Parathyroid adenoma (tissue), 2 donors: ENCODE measurements at regions not wholly inside any gene's neighbourhood (a gene's known extent, or its start where the extent isn't known, plus 50 kb on each side); places are given as distances from the start of the nearest gene placed in this dataset.

Experiments
- H2AFZ ChIP-seq: fragments of 300-600 bp; sonication (generic); one replicate; pipeline ENCODE4 v1.7.0; 2017; ENCODE audit warnings: antibody characterized with exemption, mild to moderate bottlenecking
- H3K27ac ChIP-seq: fragments of 300-600 bp; sonication (generic); one replicate; pipeline ENCODE4 v1.7.0; 2017
- H3K27me3 ChIP-seq: fragments of 300-600 bp; sonication (generic); one replicate; pipeline ENCODE4 v1.7.0; 2017; ENCODE audit warnings: low read length; ENCODE audit not compliant: control insufficient read depth, insufficient read depth
- H3K36me3 ChIP-seq: fragments of 300-600 bp; sonication (generic); one replicate; pipeline ENCODE4 v1.7.0; 2017; ENCODE audit warnings: low read length; ENCODE audit not compliant: control insufficient read depth, insufficient read depth
- H3K4me1 ChIP-seq: fragments of 300-600 bp; sonication (generic); one replicate; pipeline ENCODE4 v1.7.0; 2017; ENCODE audit warnings: control low read depth
- H3K4me2 ChIP-seq: fragments of 300-600 bp; sonication (generic); one replicate; pipeline ENCODE4 v1.7.0; 2017; ENCODE audit warnings: low read length
- H3K4me3 ChIP-seq: fragments of 300-600 bp; sonication (generic); one replicate; pipeline ENCODE4 v1.7.0; 2017; ENCODE audit warnings: low read depth, low read length
- H3K79me2 ChIP-seq: fragments of 300-600 bp; sonication (generic); one replicate; pipeline ENCODE4 v1.7.0; 2017; ENCODE audit warnings: control low read depth
- H3K9ac ChIP-seq: fragments of 300-600 bp; sonication (generic); one replicate; pipeline ENCODE4 v1.7.0; 2017; ENCODE audit warnings: mild to moderate bottlenecking
- H3K9me3 ChIP-seq: fragments of 300-600 bp; sonication (generic); one replicate; pipeline ENCODE4 v1.7.0; 2017; ENCODE audit warnings: low read length; ENCODE audit not compliant: control insufficient read depth
- CTCF ChIP-seq: fragments of 300-600 bp; sonication (generic); IDR thresholded peaks from one replicate; pipeline ENCODE4 v1.7.0; 2017; ENCODE audit warnings: antibody characterized with exemption, mild to moderate bottlenecking
- donor health status: primary hyperparathyroidism.

GRCh38 chr11:22474616-22475015 lies 136.4 kb downstream of the SLC17A6 start:
- Histone ChIP-seq H3K79me2 (no peaks in the 10 kb centered on the region), H3K27ac (no peak overlapping the region), H3K4me1 (no peaks in the 10 kb centered on the region), H3K36me3 (no peaks in the 10 kb centered on the region), H3K4me3 (no peak overlapping the region), H3K4me2 (no peak overlapping the region), H3K27me3 (no peaks in the 10 kb centered on the region), H3K9me3 (no peaks in the 10 kb centered on the region), H3K9ac (no peak overlapping the region), H2AFZ (no peak overlapping the region)
- TF ChIP-seq CTCF: no peak

GRCh38 chr11:22473586-22473985 lies 135.4 kb downstream of the SLC17A6 start:
- Histone ChIP-seq H3K36me3 (no peaks in the 10 kb centered on the region), H3K4me1 (no peaks in the 10 kb centered on the region), H3K27me3 (no peaks in the 10 kb centered on the region), H3K4me2 (no peak overlapping the region), H3K27ac (no peak overlapping the region), H3K79me2 (no peaks in the 10 kb centered on the region), H2AFZ (no peak overlapping the region), H3K9me3 (no peaks in the 10 kb centered on the region), H3K9ac (no peak overlapping the region), H3K4me3 (no peak overlapping the region)
- TF ChIP-seq CTCF: no peak

GRCh38 chr11:22472306-22472705 lies 134.1 kb downstream of the SLC17A6 start:
- H3K9me3 ChIP-seq: no peaks in the 10 kb centered on the region
- no peak overlapping the region for H3K4me2 ChIP-seq
- no peak overlapping the region for H2AFZ ChIP-seq
- no peak overlapping the region for H3K27ac ChIP-seq
- peak; percentile 24 for TF ChIP-seq CTCF
- H3K9ac ChIP-seq: no peak overlapping the region
- H3K36me3 ChIP-seq: no peaks in the 10 kb centered on the region
- no peak overlapping the region for H3K4me3 ChIP-seq
- H3K4me1 ChIP-seq: no peaks in the 10 kb centered on the region
- no peaks in the 10 kb centered on the region for H3K27me3 ChIP-seq
- H3K79me2 ChIP-seq: no peaks in the 10 kb centered on the region

GRCh38 chr11:22471385-22471784 lies 133.2 kb downstream of the SLC17A6 start:
- no peak overlapping the region for H3K27ac ChIP-seq
- no peak overlapping the region for H3K4me3 ChIP-seq
- H3K9ac ChIP-seq: no peak overlapping the region
- no peaks in the 10 kb centered on the region for H3K36me3 ChIP-seq
- H3K27me3 ChIP-seq: no peaks in the 10 kb centered on the region
- no peaks in the 10 kb centered on the region for H3K4me1 ChIP-seq
- no peaks in the 10 kb centered on the region for H3K79me2 ChIP-seq
- peak overlapping the region; percentile 33 for H2AFZ ChIP-seq
- no peaks in the 10 kb centered on the region for H3K9me3 ChIP-seq
- no peak for TF ChIP-seq CTCF
- H3K4me2 ChIP-seq: no peak overlapping the region

GRCh38 chr11:22467741-22468140 lies 129.6 kb downstream of the SLC17A6 start:
- Histone ChIP-seq H2AFZ (no peak overlapping the region), H3K4me3 (no peak overlapping the region), H3K79me2 (no peaks in the 10 kb centered on the region), H3K4me2 (no peak overlapping the region), H3K9ac (no peak overlapping the region), H3K4me1 (no peaks in the 10 kb centered on the region), H3K36me3 (no peaks in the 10 kb centered on the region), H3K27ac (no peak overlapping the region), H3K27me3 (no peaks in the 10 kb centered on the region), H3K9me3 (no peaks in the 10 kb centered on the region)
- no peak for TF ChIP-seq CTCF
